NCI-H1092 treated with DMSO at 0.1 percent for 48 hours (cell line): ENCODE measurements at regions not wholly inside any gene's neighbourhood (a gene's known extent, or its start where the extent isn't known, plus 50 kb on each side); places are given as distances from the start of the nearest gene placed in this dataset.

ENCODE experiments used
- DNase-seq: peaks from one replicate; lab custom pipeline; 2025; lab: John Stamatoyannopoulos, UW

- no peak for DNase-seq
These were observed 111.6 kb upstream of the PDE4B start for GRCh38 chr1:65681096-65681495.

GRCh38 chr1:65687428-65688214 lies 105.1 kb upstream of the PDE4B start:
- peak; percentile 52 for DNase-seq

GRCh38 chr1:65688215-65688566 lies 104.5 kb upstream of the PDE4B start:
- DNase-seq, result no peak

- no peak for DNase-seq
These were observed 103.8 kb upstream of the PDE4B start for GRCh38 chr1:65688848-65689247.

GRCh38 chr1:65691152-65691900 lies 101.4 kb upstream of the PDE4B start:
- no peak for DNase-seq

GRCh38 chr1:65691972-65692371 lies 100.7 kb upstream of the PDE4B start:
- DNase-seq, result no peak

GRCh38 chr1:65694126-65694525 lies 98.6 kb upstream of the PDE4B start:
- DNase-seq, result no peak

- DNase-seq, result no peak
These were observed 97.8 kb upstream of the PDE4B start for GRCh38 chr1:65694933-65695332.

GRCh38 chr1:65698590-65698989 lies 94.1 kb upstream of the PDE4B start:
- DNase-seq, result no peak

- DNase-seq, result no peak
These were observed 88.8 kb upstream of the PDE4B start for GRCh38 chr1:65703853-65704252.

GRCh38 chr1:65704318-65704717 lies 88.4 kb upstream of the PDE4B start:
- no peak for DNase-seq

- no peak for DNase-seq
These were observed 74.8 kb upstream of the PDE4B start for GRCh38 chr1:65717815-65718454.

GRCh38 chr1:65719391-65719790 lies 73.3 kb upstream of the PDE4B start:
- DNase-seq, result no peak

GRCh38 chr1:65722461-65722860 lies 70.2 kb upstream of the PDE4B start:
- no peak for DNase-seq

GRCh38 chr1:65724151-65724550 lies 68.5 kb upstream of the PDE4B start:
- DNase-seq, result no peak

- DNase-seq, result no peak
These were observed 67.6 kb upstream of the PDE4B start for GRCh38 chr1:65725064-65725463.

- DNase-seq, result no peak
These were observed 64.2 kb upstream of the PDE4B start for GRCh38 chr1:65728504-65728903.

- DNase-seq, result no peak
These were observed 63.4 kb upstream of the PDE4B start for GRCh38 chr1:65729259-65729658.

GRCh38 chr1:65734979-65735378 lies 57.7 kb upstream of the PDE4B start:
- no peak for DNase-seq

GRCh38 chr1:65741993-65742392 lies 50.7 kb upstream of the PDE4B start:
- DNase-seq, result no peak
